Memory B cell (primary cell): ENCODE measurements at regions not wholly inside any gene's neighbourhood (a gene's known extent, or its start where the extent isn't known, plus 50 kb on each side); places are given as distances from the start of the nearest gene placed in this dataset.

Experiments used
- ATAC-seq: fragments of 150-1000 bp; cut with Tn5 transposase; 2 replicates; pipeline ENCODE4 v1.10.0; 2021; ENCODE audit warnings: low read depth, mild to moderate bottlenecking, moderate library complexity
- DNase-seq, 2 donors: peaks; one replicate each; pipeline ENCODE4 v3.0.0; 2022; ENCODE audit warnings: low spot score in 2 of 2
- H3K27ac Mint-ChIP-seq: one replicate; pipeline ENCODE4 v1.8.0; 2022; ENCODE audit warnings: mild to moderate bottlenecking, moderate library complexity, mixed read lengths
- H3K27me3 Mint-ChIP-seq: one replicate; pipeline ENCODE4 v1.8.0; 2022; ENCODE audit warnings: mixed read lengths
- H3K36me3 Mint-ChIP-seq: one replicate; pipeline ENCODE4 v1.8.0; 2022; ENCODE audit warnings: mild to moderate bottlenecking, mixed read lengths
- H3K4me1 Mint-ChIP-seq: one replicate; pipeline ENCODE4 v1.8.0; 2022; ENCODE audit warnings: mixed read lengths
- H3K4me3 Mint-ChIP-seq: one replicate; pipeline ENCODE4 v1.8.0; 2022; ENCODE audit warnings: mild to moderate bottlenecking, moderate library complexity, mixed read lengths
- H3K9me3 Mint-ChIP-seq: one replicate; pipeline ENCODE4 v1.8.0; 2022; ENCODE audit warnings: mixed read lengths

DNA sequence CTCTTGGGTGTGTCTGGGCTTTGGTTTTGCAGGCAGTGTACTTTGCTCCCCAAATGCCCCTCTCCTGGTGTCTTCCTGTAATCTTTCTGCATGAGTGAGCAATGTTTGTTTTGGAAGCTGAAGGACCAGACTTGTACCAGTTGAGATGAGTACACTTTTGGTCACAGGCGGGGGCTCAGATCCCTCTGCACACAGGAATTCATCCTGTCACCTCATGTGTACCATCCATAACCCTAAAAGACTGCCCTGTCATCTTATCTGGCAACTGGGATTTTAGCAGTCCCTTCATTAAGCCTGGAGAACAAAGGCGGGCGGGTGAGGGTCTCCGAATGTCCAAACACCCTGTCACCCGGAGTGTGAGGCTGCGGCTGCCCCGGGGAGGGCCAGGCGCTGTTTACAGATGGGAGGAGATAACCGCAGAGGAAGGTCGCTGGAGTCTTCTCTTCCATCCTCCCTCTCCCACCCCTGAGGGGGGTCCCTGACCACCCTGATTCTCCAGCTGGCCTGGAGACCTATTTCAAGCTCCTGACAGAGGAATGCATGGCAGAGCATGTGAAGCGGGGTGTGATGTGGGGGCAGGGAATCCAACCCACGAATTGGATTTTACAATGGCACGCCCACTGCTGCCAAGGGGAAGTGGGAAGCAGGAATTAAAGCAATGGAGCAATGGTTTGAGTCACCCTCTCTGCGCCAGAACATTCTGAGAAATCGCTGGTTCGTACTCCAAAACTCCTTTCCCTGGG lies 158.2 kb upstream of the MYCN start:
- Mint-ChIP-seq H3K4me1 (no peaks in the 10 kb centered on the region), H3K27me3 (peaks cover 5% of the 10 kb centered on the region), H3K9me3 (peaks cover 2% of the 10 kb centered on the region), H3K27ac (no peak overlapping the region), H3K36me3 (no peaks in the 10 kb centered on the region), H3K4me3 (no peak overlapping the region)
- ATAC-seq (no peak), DNase-seq (no peak)

DNA sequence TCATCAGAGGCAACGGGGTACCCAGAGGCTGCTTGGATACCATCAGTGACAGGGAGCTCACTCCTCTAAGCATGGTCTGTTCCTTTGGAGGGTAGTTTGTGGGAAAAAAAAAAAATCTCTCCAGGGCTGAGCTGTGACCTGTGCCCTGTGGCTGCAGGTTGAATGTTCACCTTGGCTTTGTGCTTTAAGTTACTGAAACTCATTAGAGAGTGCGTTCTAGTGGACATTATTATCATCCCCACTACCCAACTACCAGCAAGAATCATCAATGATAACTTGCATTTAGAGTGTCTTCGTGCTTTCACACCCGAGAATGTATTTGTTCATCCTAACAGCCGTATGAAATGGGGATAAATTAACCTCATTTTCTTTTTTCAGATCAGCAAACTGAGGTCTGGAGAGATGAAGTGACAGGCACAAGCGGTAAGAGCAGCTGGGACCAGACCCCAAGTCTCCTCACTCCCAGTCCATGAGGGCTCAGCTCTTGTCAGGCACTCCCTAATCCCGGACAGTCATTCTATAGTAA lies 157.5 kb upstream of the MYCN start:
- DNase-seq = no peak
- Mint-ChIP-seq H3K36me3 (no peaks in the 10 kb centered on the region), H3K4me1 (no peaks in the 10 kb centered on the region), H3K27me3 (peaks cover 9% of the 10 kb centered on the region), H3K27ac (no peak overlapping the region), H3K9me3 (peaks cover 6% of the 10 kb centered on the region), H3K4me3 (no peak overlapping the region)
- ATAC-seq = no peak

DNA sequence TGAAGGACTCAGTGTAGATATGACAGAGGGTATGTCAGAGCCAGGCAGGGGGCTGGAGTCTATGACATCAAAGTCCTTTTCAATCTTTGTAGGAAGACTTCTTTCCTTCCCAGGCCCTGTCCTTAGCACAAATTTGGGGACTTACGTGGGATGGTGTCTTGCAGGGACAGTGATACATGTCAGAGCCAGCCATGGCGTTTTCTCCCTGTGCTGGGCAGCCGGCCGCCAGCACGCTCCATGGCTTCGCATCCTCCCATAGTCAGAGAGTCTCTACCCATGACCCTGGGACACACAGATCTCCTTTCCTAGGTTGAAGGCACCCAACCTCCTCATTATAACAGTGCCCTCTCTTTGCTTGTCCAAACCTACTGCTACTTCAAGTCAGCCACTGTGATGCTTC lies 156.9 kb upstream of the MYCN start:
- no peak overlapping the region for H3K27ac Mint-ChIP-seq
- ATAC-seq = no peak

DNA sequence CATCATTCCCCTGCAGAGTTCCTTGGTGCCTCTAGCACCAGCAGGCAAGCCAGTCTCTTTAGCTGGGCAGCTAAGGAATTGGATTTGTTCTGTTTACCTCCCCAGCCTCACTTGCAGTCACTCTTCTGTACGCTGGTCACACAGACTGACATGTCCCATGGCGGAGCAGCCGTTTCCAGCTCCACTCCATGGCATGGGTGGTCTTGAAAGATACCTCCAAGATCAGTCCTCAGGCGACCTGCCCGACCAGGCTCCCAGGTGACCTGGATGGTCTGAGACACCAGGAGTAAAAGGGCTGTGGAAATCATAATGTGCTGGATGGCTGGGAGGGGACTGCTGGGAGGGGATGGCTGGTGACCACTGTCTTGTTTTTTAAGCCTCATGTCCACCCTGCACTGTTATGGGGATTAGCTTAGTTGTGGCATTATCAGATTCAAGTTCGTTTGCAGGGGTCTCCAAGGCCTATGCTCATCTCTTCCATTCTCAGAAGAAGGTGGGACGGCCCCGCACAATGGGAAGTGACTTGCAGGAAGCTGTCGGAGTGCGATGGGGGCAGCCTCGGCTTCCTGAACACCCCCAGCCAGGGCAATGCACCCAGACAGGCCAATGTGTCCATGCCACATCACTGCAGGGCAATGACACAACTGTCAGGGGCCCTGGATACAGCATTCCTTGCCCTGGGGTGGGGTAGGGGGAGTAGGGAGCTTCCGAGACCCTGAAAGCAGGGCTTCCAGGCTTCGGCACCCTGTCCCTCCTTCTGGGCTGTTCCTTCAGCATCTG lies 156.1 kb upstream of the MYCN start:
- Mint-ChIP-seq H3K27me3 (peaks cover 9% of the 10 kb centered on the region), H3K9me3 (peaks cover 7% of the 10 kb centered on the region), H3K4me1 (no peaks in the 10 kb centered on the region), H3K36me3 (no peaks in the 10 kb centered on the region), H3K27ac (no peak overlapping the region), H3K4me3 (no peak overlapping the region)
- no peak for ATAC-seq
- no peak for DNase-seq

More for the DNA sequence above, 156.9 kb upstream of the MYCN start:
- H3K36me3 Mint-ChIP-seq = no peaks in the 10 kb centered on the region
- no peaks in the 10 kb centered on the region for H3K4me1 Mint-ChIP-seq
- no peak overlapping the region for H3K4me3 Mint-ChIP-seq
- H3K9me3 Mint-ChIP-seq = peaks cover 7% of the 10 kb centered on the region
- no peak for DNase-seq
- peaks cover 9% of the 10 kb centered on the region for H3K27me3 Mint-ChIP-seq

DNA sequence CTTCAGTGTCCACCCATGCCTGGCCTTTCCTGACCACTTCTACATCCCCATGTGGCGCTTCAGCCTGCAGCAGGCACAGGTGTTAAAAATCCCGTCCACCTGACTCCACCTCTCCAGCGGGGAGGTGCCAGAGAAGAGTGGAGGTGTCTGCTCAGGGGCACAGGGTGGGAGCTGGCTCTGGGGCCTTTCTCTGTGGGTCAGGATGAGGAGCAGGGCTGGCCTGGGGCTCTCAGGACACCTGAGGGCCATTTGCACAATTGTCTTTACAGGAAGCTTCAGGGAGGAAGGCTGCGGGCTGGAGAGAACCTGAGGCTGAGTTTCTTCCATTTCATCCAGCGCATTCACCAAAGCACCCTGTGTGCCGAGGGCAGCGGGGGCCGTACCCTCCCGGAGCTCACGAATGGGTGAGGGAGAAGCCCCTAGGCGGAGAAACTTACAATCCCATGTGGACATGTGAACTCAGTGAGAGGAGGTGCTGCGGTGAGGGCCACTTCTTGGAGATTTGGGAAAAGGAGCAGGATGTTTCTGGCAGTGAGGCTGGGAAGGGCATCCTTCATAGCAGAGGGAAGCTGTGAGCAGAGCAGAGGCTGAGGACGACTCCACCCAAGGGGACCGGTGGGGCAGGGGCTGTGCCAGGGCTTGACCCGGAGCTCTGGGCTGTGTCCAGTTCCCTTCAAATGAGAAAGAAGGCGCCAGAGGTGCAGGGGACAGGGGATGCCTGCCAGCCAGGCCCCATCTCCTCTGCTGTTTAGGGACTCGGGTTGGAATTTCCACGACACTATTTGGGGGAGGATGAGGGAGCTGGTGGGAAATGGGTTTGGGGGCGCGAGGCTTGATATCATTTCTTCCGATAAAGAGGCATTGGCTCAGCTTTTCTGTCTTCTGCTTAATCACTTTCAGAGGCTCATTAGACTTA lies 155.2 kb upstream of the MYCN start:
- Mint-ChIP-seq H3K9me3 (peaks cover 7% of the 10 kb centered on the region), H3K27me3 (peaks cover 8% of the 10 kb centered on the region), H3K4me1 (no peaks in the 10 kb centered on the region), H3K27ac (no peak overlapping the region), H3K4me3 (no peak overlapping the region), H3K36me3 (no peaks in the 10 kb centered on the region)
- no peak for ATAC-seq
- DNase-seq = no peak

DNA sequence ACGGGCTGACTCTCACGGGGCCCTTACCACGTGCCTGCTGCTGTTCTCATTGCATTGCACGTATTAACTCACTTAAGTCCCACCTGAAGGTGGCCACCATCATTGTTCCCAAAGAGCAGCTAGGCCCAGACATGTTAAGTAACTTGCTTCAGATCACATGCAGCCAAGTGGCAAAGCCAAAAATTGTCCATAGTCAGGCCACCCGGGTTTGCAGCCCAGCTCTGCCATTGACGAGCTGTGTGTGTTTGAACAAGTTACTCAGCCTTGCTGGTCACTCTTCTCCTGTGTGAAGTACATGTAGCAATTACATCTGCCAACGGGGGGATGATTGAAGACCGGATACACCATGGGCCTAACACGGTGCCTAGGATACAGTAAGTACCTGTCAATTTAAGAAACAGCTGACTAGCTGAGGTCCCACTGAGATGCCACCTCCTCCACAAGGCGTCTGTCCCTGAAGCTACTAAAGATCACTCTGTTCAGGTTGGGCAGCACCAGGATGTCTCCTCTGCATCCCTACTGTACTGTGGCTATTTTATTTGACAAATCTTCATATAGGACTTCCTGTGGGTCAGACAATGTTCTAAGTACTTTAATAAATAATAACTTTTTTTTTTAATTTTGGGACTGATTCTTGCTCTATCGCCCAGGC lies 154.2 kb upstream of the MYCN start:
- Mint-ChIP-seq H3K9me3 (peaks cover 4% of the 10 kb centered on the region), H3K27ac (no peak overlapping the region), H3K4me3 (no peak overlapping the region), H3K27me3 (peaks cover 5% of the 10 kb centered on the region), H3K36me3 (no peaks in the 10 kb centered on the region), H3K4me1 (no peaks in the 10 kb centered on the region)
- ATAC-seq = no peak
- DNase-seq = no peak

DNA sequence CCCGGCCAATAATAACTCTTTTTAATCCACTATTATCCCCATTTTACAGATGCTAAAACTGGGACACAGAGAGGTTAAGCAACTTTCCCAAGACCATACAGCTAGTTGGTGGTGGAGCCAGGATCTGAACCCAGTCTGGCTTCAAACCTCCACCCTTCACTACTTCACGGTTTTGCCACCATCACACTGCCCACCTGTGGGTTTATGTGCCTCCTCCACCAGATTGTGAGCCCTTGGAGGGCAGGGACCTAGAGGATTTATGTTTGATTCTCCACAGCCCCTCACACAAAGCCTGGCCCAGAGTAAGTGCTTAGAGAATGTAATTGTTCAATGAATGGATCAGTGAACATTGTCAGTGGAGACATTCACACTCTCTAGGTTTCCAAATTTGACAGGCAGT lies 153.4 kb upstream of the MYCN start:
- H3K4me1 Mint-ChIP-seq = no peaks in the 10 kb centered on the region
- peaks cover 9% of the 10 kb centered on the region for H3K27me3 Mint-ChIP-seq
- H3K4me3 Mint-ChIP-seq = no peak overlapping the region
- ATAC-seq (no peak), DNase-seq (no peak)
- H3K36me3 Mint-ChIP-seq = no peaks in the 10 kb centered on the region
- H3K9me3 Mint-ChIP-seq = peaks cover 4% of the 10 kb centered on the region
- no peak overlapping the region for H3K27ac Mint-ChIP-seq

DNA sequence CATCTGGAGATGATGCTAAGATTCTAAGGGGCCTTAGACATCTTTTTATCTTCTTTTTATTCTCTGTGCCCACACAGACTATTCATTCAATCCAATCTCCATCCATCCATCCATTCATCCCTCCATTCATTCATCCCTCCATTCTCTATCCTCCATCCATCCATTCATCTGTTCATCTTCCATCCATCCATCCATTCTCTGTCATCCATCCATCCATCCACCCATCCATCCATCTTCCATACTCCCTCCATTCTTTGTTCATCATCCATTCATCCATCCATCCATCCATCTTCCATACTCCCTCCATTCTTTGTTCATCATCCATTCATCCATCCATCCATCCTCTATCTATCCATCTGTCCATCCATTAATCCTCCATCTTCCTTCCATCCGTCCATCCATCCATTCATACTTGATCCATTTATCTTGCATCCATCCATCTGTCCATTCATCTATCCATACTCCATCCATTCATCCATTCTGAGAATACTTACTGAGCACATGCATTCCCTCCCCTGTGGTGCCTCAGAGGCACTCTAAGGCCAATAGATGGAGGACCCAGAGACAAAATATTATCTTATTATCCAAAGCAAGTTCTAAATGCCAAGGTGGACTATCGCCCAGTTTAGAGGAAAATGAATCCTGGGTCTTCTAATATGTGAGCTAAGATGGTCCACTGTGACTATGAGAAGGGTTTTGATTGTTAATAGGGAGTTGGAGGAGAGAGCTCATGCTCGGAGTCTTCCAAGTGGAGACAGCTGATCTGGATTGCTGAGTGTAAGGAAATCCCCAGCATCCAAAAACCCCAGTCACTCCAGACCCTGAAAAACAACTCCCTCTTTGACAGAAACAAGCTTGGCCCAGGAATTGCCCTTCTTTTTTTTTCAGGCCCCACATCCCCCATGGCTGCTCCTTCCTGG lies 152.6 kb upstream of the MYCN start:
- peaks cover 9% of the 10 kb centered on the region for H3K27me3 Mint-ChIP-seq
- H3K4me3 Mint-ChIP-seq = no peak overlapping the region
- no peaks in the 10 kb centered on the region for H3K36me3 Mint-ChIP-seq
- H3K4me1 Mint-ChIP-seq = no peaks in the 10 kb centered on the region
- no peak for ATAC-seq
- no peak for DNase-seq
- H3K9me3 Mint-ChIP-seq = peaks cover 4% of the 10 kb centered on the region
- H3K27ac Mint-ChIP-seq = no peak overlapping the region

DNA sequence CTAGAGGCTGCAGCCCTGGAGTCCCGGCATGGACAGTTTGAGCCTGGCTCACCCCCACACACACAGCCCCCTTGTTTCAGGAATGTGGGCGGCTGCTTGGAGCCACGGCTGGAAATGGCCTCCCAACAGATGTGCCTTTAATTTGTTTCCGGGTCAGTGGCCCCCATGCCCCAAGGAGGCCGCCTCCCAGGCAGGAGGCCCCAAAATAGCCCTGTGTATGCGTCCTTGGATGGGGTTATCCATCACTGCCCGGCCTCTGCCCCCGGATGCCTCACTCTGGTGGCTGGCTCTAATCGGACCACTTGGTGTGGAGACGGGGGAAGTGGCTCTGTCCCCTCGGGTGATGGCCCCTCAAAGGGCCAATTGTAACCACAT lies 151.9 kb upstream of the MYCN start:
- Mint-ChIP-seq H3K9me3 (peaks cover 4% of the 10 kb centered on the region), H3K36me3 (no peaks in the 10 kb centered on the region), H3K4me3 (no peak overlapping the region), H3K27ac (no peak overlapping the region), H3K4me1 (no peaks in the 10 kb centered on the region), H3K27me3 (peaks cover 9% of the 10 kb centered on the region)
- ATAC-seq (no peak), DNase-seq (no peak)

DNA sequence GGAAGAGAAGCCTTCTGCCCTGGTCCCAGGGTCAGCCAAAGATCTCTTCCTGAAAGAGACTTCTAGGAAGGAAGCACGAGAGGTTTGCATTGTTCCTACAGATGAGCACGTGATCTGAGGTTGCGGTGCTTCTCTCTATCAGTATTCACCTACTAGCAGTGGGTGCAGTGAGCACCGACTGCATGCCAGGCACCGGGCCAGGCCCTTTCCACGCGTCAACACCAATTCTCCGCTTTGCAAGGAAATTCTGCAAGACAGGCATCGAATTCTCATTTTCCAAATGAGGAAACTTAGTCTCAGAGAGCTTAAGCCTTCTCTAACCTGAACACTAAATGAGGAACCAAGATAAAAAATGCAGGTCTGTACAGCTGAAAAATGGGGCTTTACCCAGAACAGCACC lies 151.5 kb upstream of the MYCN start:
- H3K27me3 Mint-ChIP-seq = peaks cover 9% of the 10 kb centered on the region
- H3K4me1 Mint-ChIP-seq = no peaks in the 10 kb centered on the region
- ATAC-seq = no peak
- H3K36me3 Mint-ChIP-seq = no peaks in the 10 kb centered on the region
- DNase-seq = no peak
- no peak overlapping the region for H3K27ac Mint-ChIP-seq
- H3K4me3 Mint-ChIP-seq = no peak overlapping the region
- H3K9me3 Mint-ChIP-seq = peaks cover 4% of the 10 kb centered on the region

DNA sequence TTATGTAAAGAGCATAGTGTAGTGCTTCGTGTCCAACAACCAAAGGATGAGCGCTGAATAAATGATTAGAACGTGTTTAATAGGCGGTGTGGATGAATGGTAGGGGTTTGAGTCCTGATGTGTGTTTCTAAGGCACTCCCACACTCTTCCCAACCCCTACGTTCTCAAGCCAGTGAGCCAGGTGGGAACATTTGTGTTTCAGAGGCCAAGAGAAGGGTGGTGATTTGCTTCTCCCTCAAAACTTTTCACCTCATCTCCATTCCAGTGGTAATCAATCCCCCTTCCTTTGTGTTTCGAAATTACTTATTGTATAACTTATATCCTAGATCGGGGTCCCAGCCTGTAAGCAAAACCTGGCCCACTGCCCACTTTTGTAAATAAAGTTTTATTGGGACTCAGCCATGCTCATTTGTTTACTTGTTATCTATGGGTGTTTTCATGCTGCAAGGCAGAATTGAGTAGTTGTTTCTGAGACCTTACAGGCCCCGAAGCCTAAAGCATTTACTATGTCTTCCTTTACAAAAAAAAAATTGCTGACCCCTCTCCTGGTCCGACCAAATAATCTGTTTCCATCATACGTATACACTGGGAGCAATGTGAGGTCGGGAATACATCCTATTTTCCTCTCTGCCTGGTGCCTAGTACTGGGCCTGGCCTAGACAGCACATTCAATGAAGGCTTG lies 150.8 kb upstream of the MYCN start:
- no peak for ATAC-seq
- Mint-ChIP-seq H3K4me1 (no peaks in the 10 kb centered on the region), H3K27me3 (peaks cover 9% of the 10 kb centered on the region), H3K36me3 (no peaks in the 10 kb centered on the region), H3K4me3 (no peak overlapping the region), H3K27ac (no peak overlapping the region), H3K9me3 (peaks cover 4% of the 10 kb centered on the region)
- DNase-seq = no peak

DNA sequence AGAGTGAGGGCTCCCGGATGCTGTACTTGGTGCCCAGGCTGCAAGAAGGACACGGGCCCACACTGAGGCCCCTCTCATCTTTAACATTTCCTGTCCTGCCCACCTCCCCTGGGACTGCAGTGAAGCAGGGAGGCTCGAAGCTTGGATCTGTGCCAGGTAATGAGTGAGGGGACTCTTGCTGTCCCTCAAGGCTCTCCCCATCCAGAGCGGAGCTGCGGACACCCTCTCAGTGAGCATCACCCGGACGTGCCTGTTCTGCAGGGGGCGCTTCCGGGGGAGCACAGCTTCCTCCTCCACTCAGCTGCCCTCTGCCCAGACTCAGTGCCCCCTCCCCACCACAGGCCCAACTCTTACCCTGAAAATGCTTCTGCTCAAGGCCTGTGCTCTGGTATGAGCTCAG lies 150.0 kb upstream of the MYCN start:
- H3K4me3 Mint-ChIP-seq = no peak overlapping the region
- peaks cover 4% of the 10 kb centered on the region for H3K9me3 Mint-ChIP-seq
- ATAC-seq (no peak), DNase-seq (no peak)
- H3K36me3 Mint-ChIP-seq = no peaks in the 10 kb centered on the region
- no peaks in the 10 kb centered on the region for H3K4me1 Mint-ChIP-seq
- no peak overlapping the region for H3K27ac Mint-ChIP-seq
- H3K27me3 Mint-ChIP-seq = peaks cover 9% of the 10 kb centered on the region
